IPS DF 19.7 (cell line): ENCODE measurements at regions not wholly inside any gene's neighbourhood (a gene's known extent, or its start where the extent isn't known, plus 50 kb on each side); places are given as distances from the start of the nearest gene placed in this dataset.
"Not testable (repeated sequence)": the region's sequence is repeated elsewhere in the genome, so short reads cannot be mapped to it uniquely, and the experiment has no call there.

Experiments
- DNase-seq: peaks from one replicate; pipeline ENCODE4 v3.0.0-alpha.2; 2013; ENCODE audit warnings: low read depth, low spot score

DNA sequence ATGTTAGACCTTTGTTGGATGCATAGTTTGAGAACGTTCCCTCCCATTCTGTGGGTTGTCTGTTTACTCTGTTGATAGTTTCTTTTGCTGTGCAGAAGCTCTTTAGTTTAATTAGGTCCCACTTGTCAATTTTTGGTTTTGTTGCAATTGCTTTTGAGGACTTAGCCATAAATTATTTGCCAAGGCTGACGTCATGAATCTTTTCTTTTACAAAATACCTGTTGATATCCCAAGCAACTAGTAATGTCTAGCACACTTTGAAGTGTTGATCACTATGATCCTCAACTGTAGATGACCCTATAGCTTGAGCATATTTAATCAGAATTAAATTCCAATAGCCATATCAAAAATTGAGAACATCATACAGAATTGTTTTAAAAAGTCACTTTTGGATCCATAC is 63.3 kb upstream of the HABP2 start:
- DNase-seq: not testable (repeated sequence)

DNA sequence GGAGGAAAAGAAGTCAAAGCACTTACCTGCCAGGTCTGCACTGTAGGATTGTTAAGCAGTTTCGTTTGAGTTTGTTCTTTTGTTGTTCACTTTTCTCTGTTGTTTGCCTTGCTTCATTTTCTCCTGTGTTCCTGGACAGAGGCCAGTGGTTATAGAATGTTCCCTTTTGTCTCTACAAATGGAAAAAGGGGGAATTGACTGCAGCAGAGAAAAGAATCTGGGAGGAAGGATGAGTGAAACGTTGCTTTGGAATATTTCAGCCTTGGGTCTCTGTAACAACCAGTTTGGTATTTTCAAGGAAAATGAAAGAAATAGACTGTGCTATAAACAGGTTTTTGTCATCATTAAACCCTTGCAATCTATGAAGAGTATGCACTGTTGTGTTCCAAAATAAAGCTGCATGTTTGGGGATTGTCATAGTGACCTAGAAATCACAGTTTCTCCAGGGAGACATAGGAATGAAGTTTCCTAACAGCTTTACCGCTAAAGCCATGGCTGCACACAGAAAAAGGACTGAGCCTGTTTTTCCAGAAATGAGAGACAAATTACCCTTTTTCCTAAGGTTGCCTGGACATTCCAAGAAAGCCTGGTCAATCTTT is 60.8 kb upstream of the HABP2 start:
- no peak for DNase-seq

DNA sequence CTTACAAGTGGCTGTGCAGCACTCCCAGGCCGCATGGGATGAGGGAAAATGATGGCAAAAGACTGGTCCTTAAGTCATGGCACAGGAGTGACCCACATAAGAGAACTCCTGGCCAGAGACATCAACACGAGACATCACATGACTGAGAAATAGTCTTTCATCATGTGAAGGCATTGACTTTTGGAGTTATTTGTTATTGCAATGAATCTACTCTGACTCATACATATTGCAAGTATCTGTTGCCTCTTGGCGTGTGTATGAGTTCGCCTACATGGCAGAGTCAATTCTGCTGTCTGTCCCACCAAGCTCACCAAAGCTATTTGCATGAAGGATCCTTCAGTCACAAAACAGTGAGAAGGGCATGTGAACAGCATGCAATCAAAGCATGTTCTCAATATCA is 59.7 kb upstream of the HABP2 start:
- no peak for DNase-seq

DNA sequence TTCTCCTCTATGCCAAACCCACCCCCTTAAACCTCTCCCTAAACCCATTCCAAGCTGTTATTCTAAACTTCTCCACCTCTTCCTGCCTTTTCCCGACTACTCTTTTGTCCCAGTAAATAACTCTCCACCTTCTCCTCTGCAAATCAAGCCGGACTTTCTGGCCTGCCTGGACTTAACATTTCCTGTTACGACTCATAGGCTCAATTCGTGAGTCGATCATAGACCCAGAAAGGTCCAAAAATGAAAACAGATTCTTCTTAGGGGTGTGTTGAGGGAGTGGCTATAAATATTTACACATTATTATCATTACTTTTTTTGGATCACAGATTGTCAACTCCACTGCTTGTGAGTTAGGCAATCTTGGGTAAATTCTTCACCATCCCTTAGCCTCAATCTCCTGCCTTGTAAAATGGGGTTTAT is 59.0 kb upstream of the HABP2 start:
- DNase-seq: no peak

GRCh38 chr10:113494761-113495160 is 58.1 kb upstream of the HABP2 start:
- DNase-seq: no peak

DNA sequence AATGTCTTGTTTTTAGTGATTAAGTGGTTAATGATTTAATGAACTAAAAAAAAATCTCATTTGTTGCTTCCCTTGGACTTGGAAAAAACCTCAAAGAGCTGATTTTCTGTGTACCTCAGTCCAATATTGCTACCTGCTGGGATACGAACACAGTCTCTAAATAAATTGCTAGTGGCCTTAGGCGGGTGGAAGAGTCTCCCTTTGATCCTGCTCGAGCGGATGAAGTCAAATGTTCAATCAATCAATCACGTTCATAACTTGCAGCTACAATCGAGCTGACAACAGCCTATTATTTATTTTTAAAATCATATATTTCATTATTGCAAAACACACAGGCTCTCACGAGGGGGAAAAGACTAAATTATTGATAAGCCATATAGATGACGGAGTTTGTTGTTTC is 57.3 kb upstream of the HABP2 start:
- DNase-seq: no peak

- no peak for DNase-seq
Measured at GRCh38 chr10:113496111-113497109, 56.4 kb upstream of the HABP2 start.

- no peak for DNase-seq
Measured at GRCh38 chr10:113497198-113497597, 55.7 kb upstream of the HABP2 start.

GRCh38 chr10:113498997-113499396 is 53.9 kb upstream of the HABP2 start:
- no peak for DNase-seq

DNA sequence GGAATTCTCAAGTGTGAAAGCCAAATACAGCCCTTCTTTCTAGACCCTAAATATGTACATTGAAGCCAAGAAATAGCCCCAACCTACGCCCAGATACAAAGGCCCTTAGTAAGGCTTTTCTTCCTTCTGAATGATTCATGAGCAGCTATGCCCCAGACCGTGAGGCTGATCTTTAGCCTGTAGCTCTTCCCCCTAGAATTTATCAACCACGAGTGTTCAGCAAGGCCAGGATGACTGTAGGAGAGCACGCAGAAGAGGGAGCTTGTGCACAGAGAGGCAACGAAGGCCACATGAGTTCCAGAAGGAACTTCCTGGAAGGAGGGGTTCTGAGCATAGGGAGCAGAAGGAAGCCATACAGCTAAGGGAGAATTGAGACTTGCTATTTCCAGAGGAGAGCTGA is 53.0 kb upstream of the HABP2 start:
- DNase-seq: no peak

DNA sequence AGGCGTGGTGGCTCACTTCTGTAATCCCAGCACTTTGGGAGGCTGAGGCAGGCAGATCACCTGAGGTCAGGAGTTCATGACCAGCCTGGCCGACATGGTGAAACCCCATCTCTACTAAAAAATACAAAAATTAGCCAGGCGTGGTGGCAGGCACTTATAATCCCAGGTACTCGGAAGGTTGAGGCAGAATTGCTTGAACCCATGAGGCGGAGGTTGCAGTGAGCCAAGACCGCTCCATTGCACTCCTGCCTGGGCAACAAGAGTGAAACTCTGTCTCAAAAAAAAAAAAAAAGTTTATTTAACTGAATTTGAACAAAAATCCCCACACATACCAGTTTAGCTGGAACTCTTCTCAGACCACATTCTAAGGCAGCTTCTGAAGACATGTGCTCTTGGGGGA is 51.8 kb upstream of the HABP2 start:
- DNase-seq: not testable (repeated sequence)
